HS-5 (cell line): ENCODE measurements at regions not wholly inside any gene's neighbourhood (a gene's known extent, or its start where the extent isn't known, plus 50 kb on each side); places are given as distances from the start of the nearest gene placed in this dataset.

Experiments
- DNase-seq: peaks from one replicate; pipeline ENCODE4 v3.0.0-alpha.2; 2012; ENCODE audit warnings: low read depth

DNA sequence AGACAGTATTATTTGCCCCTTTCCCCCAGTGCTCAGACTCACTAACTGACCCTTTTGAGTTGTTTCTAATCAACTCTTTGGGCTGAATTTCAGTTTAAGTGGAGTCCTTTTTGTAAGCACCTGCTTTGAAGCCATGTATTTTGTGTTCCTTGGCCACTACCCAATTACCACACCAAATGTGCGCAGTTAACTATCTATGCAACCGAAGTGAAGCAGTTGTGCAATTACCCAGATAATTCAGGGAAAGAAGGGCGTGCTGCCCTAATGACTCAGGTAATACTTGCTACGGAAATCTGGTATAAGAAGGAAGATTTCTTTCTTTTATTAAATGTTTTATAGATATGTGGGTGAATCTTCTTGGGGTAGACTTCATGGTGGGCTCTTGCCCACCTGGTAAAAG is 371.9 kb upstream of the TBL1XR1 start:
- no peak for DNase-seq

DNA sequence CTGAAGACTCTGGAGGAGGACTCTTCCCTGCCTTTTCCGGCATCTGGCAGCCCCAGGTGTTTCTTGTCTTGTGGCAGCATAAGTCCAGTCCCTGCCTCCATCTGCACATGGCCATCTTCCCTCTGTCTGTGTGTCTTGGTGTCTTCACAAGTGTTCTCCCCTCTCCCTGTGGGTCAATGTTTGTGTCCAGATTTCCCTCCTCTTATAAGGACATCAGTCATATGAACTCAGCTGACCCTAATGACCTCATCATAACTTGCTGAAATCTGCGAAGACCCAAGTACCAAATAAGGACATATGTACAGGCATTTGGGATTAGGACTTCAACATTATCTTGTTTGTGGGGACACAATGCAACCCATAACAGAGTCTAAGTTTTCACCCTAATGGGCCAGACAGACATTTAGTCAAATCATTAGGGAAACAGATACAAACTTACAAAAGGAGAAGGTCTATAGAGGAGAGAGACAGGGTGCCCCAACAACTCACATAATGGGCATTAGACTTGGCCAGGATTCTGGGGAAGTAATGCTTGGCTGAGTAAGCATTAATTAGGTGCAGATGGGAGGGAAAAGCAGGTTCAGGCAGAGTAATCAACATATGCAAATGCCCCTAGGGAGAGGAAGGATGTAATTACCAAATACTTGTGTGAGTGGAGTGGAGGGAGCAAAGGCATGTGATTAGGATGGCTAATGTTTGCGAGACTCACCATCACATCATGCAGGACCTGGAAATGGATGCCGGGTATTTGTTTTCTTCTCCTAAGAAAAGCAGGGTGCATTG is 372.8 kb upstream of the TBL1XR1 start:
- DNase-seq = peak; percentile 58

DNA sequence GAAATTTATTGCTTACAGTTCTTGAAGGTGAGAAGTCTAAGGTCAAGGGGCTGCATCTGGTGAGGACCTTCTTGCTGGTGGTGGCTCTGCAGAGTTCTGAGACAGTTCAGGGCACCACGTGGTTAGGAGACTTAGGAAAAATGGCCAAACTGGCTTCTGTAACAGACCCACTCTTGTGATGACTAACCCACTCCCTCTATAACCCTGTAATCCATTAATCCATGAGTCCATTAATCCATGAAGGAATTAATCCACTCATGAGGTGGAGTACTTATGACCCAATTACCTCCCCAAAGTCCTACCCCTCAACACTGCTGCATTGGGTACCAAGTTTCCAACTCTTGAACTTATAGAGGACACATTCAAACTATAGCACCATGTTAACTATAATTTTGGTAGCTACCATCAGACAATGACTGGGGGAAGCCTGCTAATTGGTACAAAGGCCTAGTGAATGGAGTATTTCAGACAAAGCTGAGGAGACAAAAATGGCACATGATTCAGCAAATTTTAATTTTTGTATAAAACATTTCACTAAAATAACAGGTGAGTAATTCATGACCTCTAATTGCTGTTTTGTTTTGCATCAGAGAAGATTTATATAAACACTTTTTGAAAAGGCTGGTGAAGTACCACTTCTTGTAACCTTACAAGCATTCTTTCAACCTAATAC is 374.1 kb upstream of the TBL1XR1 start:
- no peak for DNase-seq

DNA sequence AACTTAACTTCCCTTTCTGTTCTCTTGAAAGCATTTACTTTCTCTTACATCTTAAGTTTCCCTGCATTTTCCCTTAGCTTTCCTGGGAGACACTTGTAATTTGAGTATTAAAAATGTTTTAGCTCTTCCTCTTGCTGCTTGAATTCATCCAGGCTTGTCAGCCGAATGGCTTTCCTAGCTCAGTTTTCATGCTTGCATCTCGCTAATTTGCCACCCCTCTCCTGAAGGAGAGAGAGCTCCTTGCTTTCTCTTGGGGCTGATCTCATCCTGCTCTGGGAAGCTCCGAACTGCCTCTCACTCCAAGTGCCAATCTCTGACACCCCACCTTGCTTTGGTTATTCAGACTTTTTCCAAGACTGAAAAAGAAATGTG is 374.6 kb upstream of the TBL1XR1 start:
- DNase-seq = no peak

DNA sequence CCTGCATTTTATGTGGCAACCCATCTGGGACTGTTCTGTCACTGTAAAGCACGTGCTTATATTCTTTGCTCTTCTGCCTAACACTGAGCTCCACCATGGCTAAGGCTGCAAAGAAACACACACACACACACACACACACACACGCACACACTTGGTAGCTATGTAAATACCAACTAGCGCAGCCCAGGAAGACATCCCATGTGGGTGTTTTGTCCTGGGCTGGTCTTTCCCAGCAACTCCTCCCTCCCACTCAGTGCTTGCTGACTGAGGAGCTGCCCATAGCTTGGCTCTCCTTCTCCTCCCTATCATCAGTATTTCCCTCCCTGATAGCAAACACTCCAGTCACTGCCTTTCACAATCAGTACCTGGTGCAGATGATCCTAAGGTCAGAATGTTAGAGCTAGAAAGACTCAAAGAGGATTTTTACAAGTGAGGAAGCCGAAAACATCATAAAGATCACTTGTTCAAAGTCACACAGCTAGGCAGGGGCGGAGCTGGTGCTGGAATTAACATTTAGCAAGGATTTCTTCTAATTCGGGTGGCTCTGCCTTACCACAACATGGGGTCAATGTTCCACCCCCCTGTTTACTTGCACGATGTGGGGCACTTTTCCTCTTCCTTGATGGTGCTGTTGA is 377.1 kb upstream of the TBL1XR1 start:
- DNase-seq = no peak

DNA sequence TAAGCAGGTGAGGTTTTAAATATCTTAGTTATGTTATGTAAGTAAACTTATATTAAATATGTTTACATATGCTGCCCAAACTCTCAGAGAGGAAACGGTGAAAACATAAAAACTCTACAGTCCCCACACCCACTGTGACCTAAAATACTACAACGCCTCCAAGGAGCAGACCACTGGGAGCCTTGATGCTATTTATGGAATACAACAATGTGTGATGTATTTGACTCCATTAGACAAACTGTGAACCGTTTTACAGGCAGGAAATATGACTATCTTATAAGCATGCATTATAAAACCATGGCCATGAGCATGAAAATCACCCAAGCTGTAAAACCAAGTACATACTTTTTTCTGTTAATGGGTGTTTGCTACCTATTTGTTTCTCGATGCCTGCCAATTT is 379.5 kb upstream of the TBL1XR1 start:
- no peak for DNase-seq

DNA sequence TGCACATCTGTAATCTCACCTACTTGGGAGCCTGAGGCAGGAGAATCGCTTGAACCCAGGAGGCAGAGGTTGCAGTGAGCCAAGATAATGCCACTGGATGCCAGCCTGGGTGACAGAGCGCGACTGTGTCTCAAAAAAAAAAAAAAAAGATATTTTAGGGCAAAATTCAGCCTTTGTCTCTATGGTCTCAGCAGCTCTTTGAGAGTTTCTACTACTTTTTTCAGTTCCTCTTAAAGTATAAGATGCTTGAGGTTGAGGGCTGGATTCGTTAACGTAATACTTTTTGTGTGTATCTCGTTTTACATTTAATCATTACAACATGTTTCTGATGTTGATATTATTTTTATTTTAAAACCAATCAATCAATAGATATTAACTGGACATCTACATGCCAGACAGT is 381.2 kb upstream of the TBL1XR1 start:
- no peak for DNase-seq

DNA sequence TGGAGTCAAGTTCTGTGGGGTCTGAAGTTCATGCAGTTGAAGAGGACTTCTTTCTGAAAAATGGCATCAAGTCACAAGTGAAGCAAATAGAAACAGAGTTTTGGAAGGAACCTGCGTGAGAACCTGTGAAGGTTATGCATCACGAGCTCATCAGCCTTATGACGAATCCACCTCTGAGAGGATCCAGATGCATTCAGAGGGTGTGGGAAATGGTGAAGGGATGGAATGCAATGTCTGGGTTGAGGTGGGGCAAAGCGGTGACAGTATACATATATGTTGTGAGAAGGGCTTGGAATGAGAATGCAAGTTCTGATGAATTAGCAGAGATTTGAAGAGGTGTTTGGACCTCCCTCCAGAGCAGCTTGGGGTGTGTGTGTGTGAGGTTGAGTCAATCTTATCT is 382.1 kb upstream of the TBL1XR1 start:
- no peak for DNase-seq

DNA sequence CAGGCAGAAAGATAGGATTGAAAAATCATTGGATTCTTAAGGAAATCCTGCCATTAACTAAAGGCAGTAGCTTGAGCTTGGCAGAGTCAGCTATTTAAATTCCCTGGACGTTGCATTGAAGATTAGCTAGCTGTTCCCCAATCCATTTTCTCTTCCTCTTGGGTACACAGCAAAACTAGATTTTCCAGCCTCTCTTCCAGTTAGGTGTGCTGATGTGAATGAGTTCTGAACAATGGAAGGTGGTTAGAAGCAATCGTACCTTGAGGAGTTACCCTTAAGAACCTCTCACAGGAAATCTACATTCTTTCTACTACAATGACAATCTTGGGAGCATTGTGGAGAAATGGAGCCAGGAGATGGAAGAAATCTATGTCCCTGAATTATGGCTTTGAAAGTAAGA is 383.2 kb upstream of the TBL1XR1 start:
- no peak for DNase-seq

DNA sequence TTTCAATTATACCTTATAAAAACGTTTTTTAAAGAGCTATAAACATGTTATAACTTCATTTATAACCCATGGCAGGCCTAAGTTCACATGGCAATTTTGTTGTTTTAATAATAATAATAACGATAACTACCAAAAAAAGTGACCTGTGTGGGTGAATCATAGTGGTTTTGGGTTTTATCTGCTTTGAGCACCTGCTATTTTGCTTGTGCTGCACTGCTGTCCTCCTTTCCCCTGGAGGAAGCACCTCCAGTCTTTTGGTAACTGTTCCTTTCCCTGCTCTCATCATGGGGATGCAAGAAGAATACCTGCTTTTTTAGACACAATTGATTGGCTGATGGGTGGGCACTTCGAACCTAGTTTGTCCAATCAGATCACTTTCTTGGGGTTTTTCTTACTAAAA is 388.0 kb upstream of the TBL1XR1 start:
- DNase-seq = no peak

DNA sequence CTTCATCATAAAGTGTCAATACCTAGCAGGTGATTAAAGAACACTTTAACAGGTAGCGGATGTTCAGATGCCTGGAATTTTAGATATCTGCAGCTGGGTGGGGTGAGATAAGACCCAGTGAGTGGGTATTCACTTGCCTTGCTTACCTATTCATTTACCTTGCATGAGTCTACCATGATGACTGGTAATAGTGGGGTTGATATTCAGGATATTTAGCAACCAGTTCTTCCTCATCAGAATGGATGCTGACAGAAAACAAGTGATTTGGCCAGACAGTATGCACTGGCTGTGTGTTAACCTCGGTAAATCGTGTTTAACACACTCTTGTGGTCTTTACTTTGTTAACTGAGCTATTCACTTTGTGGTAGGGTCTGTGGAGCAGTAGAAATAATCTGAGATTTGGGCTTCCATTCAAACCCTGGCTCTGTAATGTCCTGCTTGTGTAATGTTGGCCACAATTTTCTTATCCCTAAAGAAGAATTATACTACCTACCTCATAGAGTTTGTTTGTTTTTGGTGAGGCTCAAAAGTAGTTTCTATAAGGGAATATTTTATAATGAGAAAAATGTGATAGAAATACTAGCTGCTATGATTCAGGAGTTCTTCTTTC is 391.9 kb upstream of the TBL1XR1 start:
- DNase-seq = no peak

DNA sequence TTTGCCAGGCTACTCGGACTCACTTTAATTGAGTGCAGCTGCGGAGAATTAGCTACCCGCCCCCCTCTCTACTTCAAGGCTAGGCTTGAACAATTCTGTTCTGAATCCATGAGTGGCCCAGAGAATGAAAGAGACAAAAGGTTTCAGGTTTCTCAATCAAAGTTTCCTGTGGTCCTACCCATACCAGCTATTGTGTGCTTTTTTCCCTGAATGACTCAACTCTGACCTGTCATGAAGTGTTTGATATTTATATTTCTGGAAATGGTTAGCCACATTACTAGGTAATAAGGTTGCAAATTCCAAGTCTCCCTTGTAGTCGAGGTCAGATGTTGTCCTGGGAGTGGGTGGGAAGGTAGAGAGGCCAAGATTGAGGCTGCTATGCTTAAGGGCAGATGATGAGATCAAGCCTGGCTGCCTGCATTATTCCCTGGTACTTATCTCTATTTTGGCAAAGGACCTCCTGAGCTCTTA is 392.7 kb upstream of the TBL1XR1 start:
- DNase-seq = peak; percentile 95

DNA sequence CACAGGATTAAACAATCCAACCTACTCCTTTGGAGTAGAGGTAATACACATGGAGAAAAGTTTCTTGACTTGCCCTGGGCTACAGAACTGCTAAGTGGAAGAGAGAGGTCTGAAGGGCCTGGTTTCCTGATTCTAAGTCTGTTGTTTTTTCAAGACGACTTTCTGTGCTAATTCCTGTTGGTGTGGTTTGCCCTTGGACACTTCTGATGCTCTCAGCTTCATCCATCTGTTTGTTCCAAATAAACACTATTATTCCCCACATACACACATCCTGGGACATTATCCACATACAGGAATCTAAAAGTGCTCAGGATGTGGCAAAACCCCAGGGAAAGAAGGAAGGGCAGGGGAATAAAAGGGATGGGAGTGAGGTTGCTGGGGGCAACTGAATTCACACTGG is 393.5 kb upstream of the TBL1XR1 start:
- DNase-seq = no peak

DNA sequence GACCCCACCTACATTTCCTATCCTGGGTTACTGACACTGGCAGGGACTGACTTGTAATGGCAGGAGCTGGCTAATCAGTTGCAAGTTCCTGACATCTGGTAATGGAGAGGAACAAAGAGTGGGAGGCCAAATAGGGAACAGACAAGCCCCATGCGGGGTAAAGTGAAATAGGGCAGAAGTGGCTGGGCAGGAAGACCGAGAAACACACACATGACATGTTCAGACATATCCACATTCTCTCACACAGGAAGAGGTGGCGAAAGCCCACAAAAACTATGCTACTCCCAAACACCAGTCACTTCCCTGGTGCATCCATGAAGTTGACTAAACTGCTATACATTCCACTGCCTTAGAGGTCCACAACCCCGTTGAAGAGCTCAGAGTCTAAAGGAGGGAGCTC is 394.1 kb upstream of the TBL1XR1 start:
- no peak for DNase-seq

DNA sequence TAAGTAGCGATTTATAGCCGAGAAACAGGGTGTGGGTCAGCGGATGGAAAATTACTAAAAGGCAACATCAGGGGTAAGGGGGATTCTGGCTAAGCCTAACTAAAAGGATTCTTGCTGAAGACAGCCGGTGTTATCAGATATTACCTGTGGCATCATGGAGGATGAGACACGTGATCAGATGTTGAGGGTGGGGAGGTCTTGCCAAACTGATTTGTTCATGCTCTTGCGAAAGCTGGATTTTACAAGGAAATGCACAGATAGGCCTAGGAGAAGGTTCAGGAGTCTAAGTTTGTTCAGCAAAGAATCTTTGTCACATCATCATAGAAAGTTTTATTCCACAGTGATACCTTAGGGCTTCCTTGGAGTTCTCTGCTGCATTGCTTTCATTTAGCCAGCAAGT is 396.8 kb upstream of the TBL1XR1 start:
- no peak for DNase-seq

DNA sequence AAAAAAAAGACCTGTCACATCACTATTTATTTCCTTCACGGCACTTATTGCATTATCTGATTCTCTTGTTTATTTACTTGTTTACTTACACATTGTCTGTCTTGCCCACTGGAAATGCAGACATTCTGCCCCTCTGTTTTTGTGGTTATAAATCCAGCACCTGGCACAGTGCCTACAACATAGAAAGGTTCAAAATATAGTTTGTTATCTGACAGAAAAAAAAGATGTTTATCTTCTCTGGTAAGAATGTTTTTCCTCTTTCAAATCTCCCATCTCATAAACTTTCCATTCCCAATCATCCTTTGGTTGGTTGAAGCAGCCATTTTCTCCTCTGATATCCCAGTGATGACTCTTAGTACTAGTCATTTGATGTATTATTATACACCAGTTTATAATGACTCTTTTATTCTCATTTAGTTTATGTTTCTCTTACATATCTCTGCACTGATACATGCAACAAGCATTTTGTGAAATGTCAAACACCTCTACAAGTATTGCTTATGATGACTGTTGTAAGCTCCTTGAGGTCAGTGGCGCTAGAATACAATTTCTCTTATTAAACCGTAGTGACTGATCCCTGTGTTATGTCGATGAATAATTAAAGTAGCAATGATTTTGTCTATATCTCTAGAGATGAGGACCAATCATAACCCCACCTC is 398.4 kb upstream of the TBL1XR1 start:
- DNase-seq = no peak

DNA sequence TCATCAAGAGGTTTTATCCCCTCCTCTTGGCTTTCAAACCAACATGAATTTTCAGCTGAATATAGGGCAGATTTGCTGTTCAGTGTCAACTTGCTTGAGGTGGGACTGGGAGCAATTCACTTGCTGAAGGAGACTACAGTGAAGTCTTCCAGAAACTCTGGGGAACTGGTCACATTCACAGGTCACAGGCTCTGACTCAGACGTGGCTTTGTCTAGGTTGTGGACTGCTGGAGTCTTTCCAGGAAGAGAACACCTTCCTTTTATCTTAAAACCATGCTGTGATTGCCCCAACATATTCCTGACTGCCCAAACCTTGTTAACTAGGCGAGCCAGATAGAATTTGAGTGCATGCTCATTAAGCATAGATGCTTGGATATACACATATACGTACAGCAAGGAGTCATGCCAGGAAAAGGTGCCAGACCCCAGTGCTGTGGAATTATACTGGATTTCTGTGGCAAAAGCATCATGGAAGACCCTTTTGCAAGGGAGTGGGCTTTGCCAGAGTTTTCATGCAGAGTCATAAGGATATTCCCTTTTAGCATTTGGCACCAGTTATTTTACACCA is 399.1 kb upstream of the TBL1XR1 start:
- DNase-seq = no peak

DNA sequence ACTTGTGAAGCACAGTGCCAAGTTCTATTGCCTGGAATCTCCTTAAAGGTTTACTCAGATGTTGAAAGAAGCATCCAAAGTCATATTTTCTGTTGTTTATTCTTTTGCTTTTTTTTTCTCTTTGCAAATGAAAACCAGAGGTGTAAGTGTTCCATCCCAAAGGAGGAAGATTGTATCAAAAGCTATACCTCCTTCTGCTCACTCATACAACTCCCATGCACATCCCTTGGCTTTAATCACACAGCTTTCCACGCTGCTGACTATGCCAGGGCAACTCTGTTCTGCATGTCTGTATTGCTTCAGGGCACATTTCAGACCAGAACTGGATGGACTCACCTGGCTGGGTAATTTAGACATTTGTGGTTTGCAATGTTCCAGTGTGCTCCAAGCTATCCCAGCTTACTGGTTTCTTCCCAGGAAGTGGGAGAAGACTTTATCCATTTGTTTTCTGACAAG is 399.6 kb upstream of the TBL1XR1 start:
- no peak for DNase-seq

DNA sequence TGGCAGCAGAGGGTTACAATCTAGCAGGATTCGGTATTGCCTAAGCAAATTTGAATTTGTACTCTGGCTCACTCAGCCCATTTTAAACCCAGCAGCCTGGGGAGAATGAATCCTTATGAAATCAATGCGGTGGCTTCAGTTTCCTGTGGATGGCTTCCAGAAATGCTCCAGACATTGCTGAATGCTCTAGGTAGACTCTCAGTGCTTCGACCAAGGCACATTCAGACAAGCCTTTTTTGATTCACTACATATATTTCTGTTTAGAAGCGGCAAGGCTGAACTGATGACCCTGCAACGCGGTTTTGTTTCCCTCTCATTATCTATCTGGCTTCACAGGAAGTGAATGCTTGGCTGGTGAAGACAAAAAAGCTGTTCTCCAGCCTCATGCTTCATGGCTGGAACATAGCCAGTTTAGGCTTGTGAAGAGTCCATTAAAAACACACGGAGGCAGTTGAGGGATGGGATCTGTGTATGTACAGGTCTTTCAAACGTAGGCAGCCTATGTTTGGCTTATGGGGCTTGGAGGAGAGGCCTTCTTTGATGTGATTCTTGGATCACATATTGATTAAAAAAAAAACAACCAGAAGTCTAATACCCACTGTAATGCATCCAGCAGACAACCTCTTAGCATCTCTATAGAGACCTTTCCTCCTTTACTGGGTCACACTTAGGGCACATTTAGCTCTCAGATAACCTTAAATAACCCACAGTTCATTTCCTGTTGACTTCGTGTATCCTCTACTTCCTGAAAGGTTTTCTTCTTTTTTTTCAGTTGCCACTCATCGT is 400.2 kb upstream of the TBL1XR1 start:
- DNase-seq = no peak

DNA sequence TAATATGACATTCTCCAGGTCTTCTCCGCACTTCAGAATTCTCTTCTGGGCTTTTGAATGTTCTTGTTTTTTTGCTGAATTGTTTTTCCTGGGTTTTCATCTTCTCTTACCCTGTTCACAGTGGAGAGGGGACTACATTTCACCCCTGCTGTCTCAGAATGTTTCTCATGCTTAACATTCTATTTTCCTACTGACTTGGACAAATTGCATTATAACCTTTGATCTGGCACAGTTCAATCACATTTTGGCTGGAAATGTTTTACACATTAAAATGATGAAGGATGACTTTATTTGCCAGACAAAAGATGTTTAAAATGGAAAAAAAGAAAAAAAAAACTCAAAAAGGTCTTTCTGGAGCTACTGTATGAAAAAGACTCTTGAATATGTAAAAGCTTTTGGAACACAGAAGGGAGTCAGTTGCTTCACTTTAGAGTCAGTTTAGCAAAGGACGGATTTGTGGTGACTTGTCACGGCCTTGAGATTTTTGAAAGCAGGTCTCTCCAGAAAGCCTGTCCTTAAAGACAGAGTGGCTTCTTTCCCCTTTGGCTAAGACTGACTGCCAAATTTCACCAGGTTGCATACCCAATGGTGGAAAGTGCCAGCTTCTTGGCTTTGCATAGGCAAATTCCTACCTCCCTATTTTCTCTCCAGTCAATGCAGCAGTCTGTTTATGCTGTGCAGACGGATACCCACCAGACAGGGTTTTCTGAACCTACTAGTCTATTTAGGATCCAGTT is 401.0 kb upstream of the TBL1XR1 start:
- DNase-seq = no peak
